ENCODE measurements at regions not wholly inside any gene's neighbourhood (a gene's known extent, or its start where the extent isn't known, plus 50 kb on each side); places are given as distances from the start of the nearest gene placed in this dataset.
A peak's percentile ranks its signal among the peaks of the same experiment; 100 is the strongest.

- Histone ChIP-seq H3K4me3 (ENCODE audit: low read depth, low read length) (no peak overlapping the region), H3K36me3 (ENCODE audit: control insufficient read depth, insufficient read depth, low read length) (no peaks in the 10 kb centered on the region), H3K27me3 (ENCODE audit: control insufficient read depth, insufficient read depth, low read length) (no peaks in the 10 kb centered on the region)
- ChIA-PET POLR2A (interaction anchor here (0.7 kb wide), 1 partner anchor 64 kb away, joined by 3 read pairs; no protein-coding TSS in a partner anchor), CTCF (interaction anchor here (0.7 to 1.4 kb wide), 4 partner anchors 11 to 31 kb away, joined by 3 to 4 read pairs (median 3); no protein-coding TSS in a partner anchor)
- DNase-seq (ENCODE audit: low read depth), result no peak
- TF ChIP-seq CTCF (IDR thresholded peaks at IDR 0.05; ENCODE audit: insufficient read depth, low read depth, low read length), result no peak
Measured at GRCh38 chr3:34011171-34012101, 213.0 kb downstream of the PDCD6IP start.

GRCh38 chr3:34012102-34012461 is 213.7 kb downstream of the PDCD6IP start:
- ChIA-PET CTCF (interaction anchor here (0.7 to 1.4 kb wide), 4 partner anchors 11 to 32 kb away, joined by 3 to 4 read pairs (median 3); no protein-coding TSS in a partner anchor), POLR2A (interaction anchor here (0.7 kb wide), 1 partner anchor 65 kb away, joined by 3 read pairs; no protein-coding TSS in a partner anchor)
- no peaks in the 10 kb centered on the region for H3K27me3 ChIP-seq (ENCODE audit: control insufficient read depth, insufficient read depth, low read length)
- peak; percentile 96 for DNase-seq (ENCODE audit: low read depth)
- TF ChIP-seq CTCF (IDR thresholded peaks at IDR 0.05; ENCODE audit: insufficient read depth, low read depth, low read length), result no peak
- H3K36me3 ChIP-seq (ENCODE audit: control insufficient read depth, insufficient read depth, low read length), result no peaks in the 10 kb centered on the region
- H3K4me3 ChIP-seq (ENCODE audit: low read depth, low read length), result no peak overlapping the region

- no peak for TF ChIP-seq CTCF (IDR thresholded peaks at IDR 0.05; ENCODE audit: insufficient read depth, low read depth, low read length)
- no peak for DNase-seq (ENCODE audit: low read depth)
- H3K4me3 ChIP-seq (ENCODE audit: low read depth, low read length), result no peak overlapping the region
- CTCF ChIA-PET, result interaction anchor here (1.9 kb wide), 1 partner anchor 8 kb away, joined by 7 read pairs; no protein-coding TSS in a partner anchor
- POLR2A ChIA-PET, result no interaction called here
- no peaks in the 10 kb centered on the region for H3K36me3 ChIP-seq (ENCODE audit: control insufficient read depth, insufficient read depth, low read length)
- H3K27me3 ChIP-seq (ENCODE audit: control insufficient read depth, insufficient read depth, low read length), result no peaks in the 10 kb centered on the region
Measured at GRCh38 chr3:34013818-34014570, 215.6 kb downstream of the PDCD6IP start.

GRCh38 chr3:34015204-34016142 is 217.0 kb downstream of the PDCD6IP start:
- Histone ChIP-seq H3K4me3 (ENCODE audit: low read depth, low read length) (no peak overlapping the region), H3K27me3 (ENCODE audit: control insufficient read depth, insufficient read depth, low read length) (no peaks in the 10 kb centered on the region), H3K36me3 (ENCODE audit: control insufficient read depth, insufficient read depth, low read length) (no peaks in the 10 kb centered on the region)
- POLR2A ChIA-PET, result no interaction called here
- DNase-seq (ENCODE audit: low read depth), result no peak
- peak; percentile 27; the same call in 1 of the 2 replicates for TF ChIP-seq CTCF (IDR thresholded peaks at IDR 0.05; ENCODE audit: insufficient read depth, low read depth, low read length)
- CTCF ChIA-PET, result interaction anchor here (1.0 to 1.9 kb wide), 4 partner anchors 10 to 101 kb away, joined by 3 to 7 read pairs (median 4); no protein-coding TSS in a partner anchor

Measured in BJ (cell line).